ENCODE measurements at regions not wholly inside any gene's neighbourhood (a gene's known extent, or its start where the extent isn't known, plus 50 kb on each side); places are given as distances from the start of the nearest gene placed in this dataset.

- TF ChIP-seq CTCF (IDR thresholded peaks at IDR 0.05; ENCODE audit: low read depth, low read length): no peak
- DNase-seq (ENCODE audit: low read depth, low spot score): no peak
- Histone ChIP-seq H3K27ac (ENCODE audit: low read depth, low read length) (no peak overlapping the region), H3K27me3 (ENCODE audit: control insufficient read depth, insufficient read depth, low read length) (no peaks in the 10 kb centered on the region), H3K4me3 (ENCODE audit: low read depth, low read length) (no peak overlapping the region), H3K9me3 (ENCODE audit: control insufficient read depth, insufficient read depth, low read length) (no peaks in the 10 kb centered on the region)
- ChIA-PET CTCF (interaction anchor here (0.9 to 2.3 kb wide), 3 partner anchors 9 to 390 kb away, joined by 3 to 16 read pairs (median 6); no protein-coding TSS in a partner anchor), POLR2A (no interaction called here)
Measured at GRCh38 chr6:159642995-159643394, 50.0 kb downstream of the SOD2 start.

GRCh38 chr6:159642481-159642880 is 50.6 kb downstream of the SOD2 start:
- Histone ChIP-seq H3K9me3 (ENCODE audit: control insufficient read depth, insufficient read depth, low read length) (no peaks in the 10 kb centered on the region), H3K27ac (ENCODE audit: low read depth, low read length) (no peak overlapping the region), H3K27me3 (ENCODE audit: control insufficient read depth, insufficient read depth, low read length) (no peaks in the 10 kb centered on the region), H3K4me3 (ENCODE audit: low read depth, low read length) (no peak overlapping the region)
- POLR2A ChIA-PET: no interaction called here
- no peak for DNase-seq (ENCODE audit: low read depth, low spot score)
- CTCF ChIA-PET: interaction anchor here (0.9 to 2.3 kb wide), 3 partner anchors 9 to 389 kb away, joined by 3 to 16 read pairs (median 6); no protein-coding TSS in a partner anchor
- TF ChIP-seq CTCF (IDR thresholded peaks at IDR 0.05; ENCODE audit: low read depth, low read length): no peak

GRCh38 chr6:159640722-159641482 is 52.1 kb downstream of the SOD2 start:
- Histone ChIP-seq H3K9me3 (ENCODE audit: control insufficient read depth, insufficient read depth, low read length) (no peaks in the 10 kb centered on the region), H3K27ac (ENCODE audit: low read depth, low read length) (no peak overlapping the region), H3K27me3 (ENCODE audit: control insufficient read depth, insufficient read depth, low read length) (no peaks in the 10 kb centered on the region), H3K4me3 (ENCODE audit: low read depth, low read length) (no peak overlapping the region)
- DNase-seq (ENCODE audit: low read depth, low spot score): no peak
- CTCF ChIA-PET: interaction anchor here (1.1 to 2.3 kb wide), 3 partner anchors 13 to 388 kb away, joined by 3 to 16 read pairs (median 4); no protein-coding TSS in a partner anchor
- no peak for TF ChIP-seq CTCF (IDR thresholded peaks at IDR 0.05; ENCODE audit: low read depth, low read length)
- POLR2A ChIA-PET: no interaction called here

- no peak overlapping the region for H3K4me3 ChIP-seq (ENCODE audit: low read depth, low read length)
- H3K27ac ChIP-seq (ENCODE audit: low read depth, low read length): no peak overlapping the region
- no peaks in the 10 kb centered on the region for H3K9me3 ChIP-seq (ENCODE audit: control insufficient read depth, insufficient read depth, low read length)
- TF ChIP-seq CTCF (IDR thresholded peaks at IDR 0.05; ENCODE audit: low read depth, low read length): no peak
- DNase-seq (ENCODE audit: low read depth, low spot score): no peak
- CTCF ChIA-PET: no interaction called here
- POLR2A ChIA-PET: no interaction called here
- no peaks in the 10 kb centered on the region for H3K27me3 ChIP-seq (ENCODE audit: control insufficient read depth, insufficient read depth, low read length)
Measured at GRCh38 chr6:159640322-159640721, 52.7 kb downstream of the SOD2 start.

- CTCF ChIA-PET: interaction anchor here (1.0 kb wide), 1 partner anchor 386 kb away, joined by 3 read pairs; no protein-coding TSS in a partner anchor
- no peaks in the 10 kb centered on the region for H3K9me3 ChIP-seq (ENCODE audit: control insufficient read depth, insufficient read depth, low read length)
- TF ChIP-seq CTCF (IDR thresholded peaks at IDR 0.05; ENCODE audit: low read depth, low read length): no peak
- POLR2A ChIA-PET: no interaction called here
- no peak for DNase-seq (ENCODE audit: low read depth, low spot score)
- no peaks in the 10 kb centered on the region for H3K27me3 ChIP-seq (ENCODE audit: control insufficient read depth, insufficient read depth, low read length)
- H3K4me3 ChIP-seq (ENCODE audit: low read depth, low read length): no peak overlapping the region
- H3K27ac ChIP-seq (ENCODE audit: low read depth, low read length): no peak overlapping the region
Measured at GRCh38 chr6:159639721-159640120, 53.3 kb downstream of the SOD2 start.
